ENCODE measurements at regions not wholly inside any gene's neighbourhood (a gene's known extent, or its start where the extent isn't known, plus 50 kb on each side); places are given as distances from the start of the nearest gene placed in this dataset.

DNA sequence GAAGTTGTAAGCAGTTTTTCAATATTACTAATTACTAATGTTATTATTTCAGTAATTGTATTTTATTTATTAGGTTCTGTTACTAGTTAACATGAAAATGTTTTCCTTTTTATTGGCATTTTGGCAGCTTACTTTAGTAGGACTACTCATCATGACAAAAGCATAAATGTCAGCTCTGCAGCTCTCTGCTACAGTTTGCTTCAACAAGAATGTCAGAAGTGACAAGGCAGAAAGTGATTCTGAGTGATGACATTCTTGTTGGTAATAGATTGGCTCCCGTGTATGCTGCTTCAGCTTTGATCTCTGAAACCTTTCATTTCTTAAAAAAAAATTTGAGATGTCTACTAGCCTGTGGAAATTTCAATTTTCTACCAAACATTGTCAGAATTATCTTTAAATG is 1193.9 kb downstream of the FSTL5 start:
- no peaks in the 10 kb centered on the region for H3K79me2 ChIP-seq (ENCODE audit: insufficient read depth, low read length)
- no peaks in the 10 kb centered on the region for H3K36me3 ChIP-seq (ENCODE audit: insufficient read depth, low read length)
- no peak overlapping the region for H3K4me3 ChIP-seq (ENCODE audit: insufficient read depth, low read length)
- H4K20me1 ChIP-seq (ENCODE audit: insufficient read depth, low read length) = no peaks in the 10 kb centered on the region
- no peak for DNase-seq (ENCODE audit: insufficient read length, low spot score, missing footprints)
- TF ChIP-seq, protein P1, sequence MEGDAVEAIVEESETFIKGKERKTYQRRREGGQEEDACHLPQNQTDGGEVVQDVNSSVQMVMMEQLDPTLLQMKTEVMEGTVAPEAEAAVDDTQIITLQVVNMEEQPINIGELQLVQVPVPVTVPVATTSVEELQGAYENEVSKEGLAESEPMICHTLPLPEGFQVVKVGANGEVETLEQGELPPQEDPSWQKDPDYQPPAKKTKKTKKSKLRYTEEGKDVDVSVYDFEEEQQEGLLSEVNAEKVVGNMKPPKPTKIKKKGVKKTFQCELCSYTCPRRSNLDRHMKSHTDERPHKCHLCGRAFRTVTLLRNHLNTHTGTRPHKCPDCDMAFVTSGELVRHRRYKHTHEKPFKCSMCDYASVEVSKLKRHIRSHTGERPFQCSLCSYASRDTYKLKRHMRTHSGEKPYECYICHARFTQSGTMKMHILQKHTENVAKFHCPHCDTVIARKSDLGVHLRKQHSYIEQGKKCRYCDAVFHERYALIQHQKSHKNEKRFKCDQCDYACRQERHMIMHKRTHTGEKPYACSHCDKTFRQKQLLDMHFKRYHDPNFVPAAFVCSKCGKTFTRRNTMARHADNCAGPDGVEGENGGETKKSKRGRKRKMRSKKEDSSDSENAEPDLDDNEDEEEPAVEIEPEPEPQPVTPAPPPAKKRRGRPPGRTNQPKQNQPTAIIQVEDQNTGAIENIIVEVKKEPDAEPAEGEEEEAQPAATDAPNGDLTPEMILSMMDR (IDR thresholded peaks at IDR 0.05; ENCODE audit: extremely low read depth, low read depth, low read length) = no peak
- no peaks in the 10 kb centered on the region for H3K27me3 ChIP-seq (ENCODE audit: insufficient read depth, low read length)
- no peaks in the 10 kb centered on the region for H3K9me3 ChIP-seq (ENCODE audit: low read depth, low read length)
- H3K4me2 ChIP-seq (ENCODE audit: insufficient read depth, low read length) = no peak overlapping the region
- no peaks in the 10 kb centered on the region for H3K4me1 ChIP-seq (ENCODE audit: insufficient read depth, low read length)
- H2AFZ ChIP-seq (ENCODE audit: low read length) = no peak overlapping the region
- H3K27ac ChIP-seq (ENCODE audit: low read depth, low read length) = no peak overlapping the region

DNA sequence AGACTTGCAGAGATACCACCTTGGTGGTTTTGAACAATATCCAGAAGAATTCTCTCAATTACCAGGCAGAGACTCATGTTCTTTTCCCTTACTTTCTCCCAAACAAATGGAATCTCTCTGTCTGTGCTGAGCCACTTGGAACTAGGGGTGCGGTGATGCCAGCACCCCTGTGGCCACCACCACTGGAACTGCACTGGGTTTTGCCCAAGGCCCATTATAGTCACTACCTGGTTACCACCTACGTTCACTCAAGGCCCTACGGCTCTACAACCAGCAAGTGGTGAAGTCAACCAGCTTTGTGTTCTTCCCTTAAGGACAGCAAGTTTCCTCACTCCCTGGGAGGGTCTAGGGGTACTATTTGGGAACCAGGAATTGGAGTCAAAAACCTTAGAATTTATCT is 1183.7 kb downstream of the FSTL5 start:
- H3K79me2 ChIP-seq (ENCODE audit: insufficient read depth, low read length) = no peaks in the 10 kb centered on the region
- TF ChIP-seq, protein P1 (IDR thresholded peaks at IDR 0.05; ENCODE audit: extremely low read depth, low read depth, low read length) = no peak
- no peak for DNase-seq (ENCODE audit: insufficient read length, low spot score, missing footprints)

DNA sequence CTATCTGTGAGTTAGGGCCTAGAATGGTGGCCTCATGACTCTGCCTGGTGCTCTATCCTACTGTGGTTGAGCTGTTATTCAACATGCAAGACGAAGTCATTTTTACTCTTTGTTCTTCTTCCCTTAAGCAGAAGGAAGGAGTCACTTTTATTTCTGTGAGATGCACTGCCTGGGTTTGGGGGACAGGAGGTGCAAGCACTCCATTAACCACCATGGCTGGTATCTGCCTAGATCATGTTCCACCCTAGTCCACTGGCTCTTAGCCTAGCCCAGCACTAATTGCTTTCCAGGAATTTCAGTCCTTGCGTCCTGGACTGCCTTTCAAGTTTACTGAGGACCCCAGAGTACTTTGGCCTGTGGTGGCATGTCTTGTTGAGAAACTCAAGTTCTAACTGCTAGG is 1182.7 kb downstream of the FSTL5 start:
- Histone ChIP-seq H2AFZ (ENCODE audit: low read length) (no peak overlapping the region), H3K27ac (ENCODE audit: low read depth, low read length) (no peak overlapping the region), H3K4me3 (ENCODE audit: insufficient read depth, low read length) (no peak overlapping the region), H3K27me3 (ENCODE audit: insufficient read depth, low read length) (no peaks in the 10 kb centered on the region), H3K36me3 (ENCODE audit: insufficient read depth, low read length) (no peaks in the 10 kb centered on the region), H3K4me1 (ENCODE audit: insufficient read depth, low read length) (no peaks in the 10 kb centered on the region), H3K4me2 (ENCODE audit: insufficient read depth, low read length) (no peak overlapping the region), H3K79me2 (ENCODE audit: insufficient read depth, low read length) (no peaks in the 10 kb centered on the region), H4K20me1 (ENCODE audit: insufficient read depth, low read length) (no peaks in the 10 kb centered on the region), H3K9me3 (ENCODE audit: low read depth, low read length) (peaks cover 8% of the 10 kb centered on the region)
- DNase-seq (ENCODE audit: insufficient read length, low spot score, missing footprints) = no peak
- TF ChIP-seq, protein P1 (IDR thresholded peaks at IDR 0.05; ENCODE audit: extremely low read depth, low read depth, low read length) = no peak

More for the DNA sequence above, 1183.7 kb downstream of the FSTL5 start:
- Histone ChIP-seq H3K9me3 (ENCODE audit: low read depth, low read length) (peaks cover 8% of the 10 kb centered on the region), H3K4me1 (ENCODE audit: insufficient read depth, low read length) (no peaks in the 10 kb centered on the region), H4K20me1 (ENCODE audit: insufficient read depth, low read length) (no peaks in the 10 kb centered on the region), H3K27ac (ENCODE audit: low read depth, low read length) (no peak overlapping the region), H3K4me3 (ENCODE audit: insufficient read depth, low read length) (no peak overlapping the region), H3K27me3 (ENCODE audit: insufficient read depth, low read length) (no peaks in the 10 kb centered on the region), H2AFZ (ENCODE audit: low read length) (no peak overlapping the region), H3K36me3 (ENCODE audit: insufficient read depth, low read length) (no peaks in the 10 kb centered on the region), H3K4me2 (ENCODE audit: insufficient read depth, low read length) (no peak overlapping the region)

DNA sequence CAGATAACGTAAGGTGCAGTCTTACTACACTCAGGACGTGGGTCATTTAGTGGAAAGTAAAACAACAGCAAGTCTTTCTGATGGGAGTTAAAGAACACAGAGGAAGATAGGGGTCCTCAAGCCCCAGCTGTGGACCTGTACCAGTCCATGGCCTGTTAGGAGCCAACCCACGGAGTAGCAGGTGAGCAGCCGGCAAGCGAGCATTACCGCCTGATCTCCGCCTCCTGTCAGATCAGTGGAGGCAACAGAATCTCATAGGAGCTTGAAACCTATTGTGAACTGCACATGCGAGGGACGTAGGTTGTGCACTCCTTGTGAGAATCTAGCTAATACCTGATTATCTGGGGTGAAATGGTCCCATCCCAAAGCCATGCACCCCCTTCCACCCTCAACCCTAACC is 1180.8 kb downstream of the FSTL5 start:
- Histone ChIP-seq H3K9me3 (ENCODE audit: low read depth, low read length) (peaks cover 8% of the 10 kb centered on the region), H3K36me3 (ENCODE audit: insufficient read depth, low read length) (no peaks in the 10 kb centered on the region), H2AFZ (ENCODE audit: low read length) (no peak overlapping the region), H4K20me1 (ENCODE audit: insufficient read depth, low read length) (no peaks in the 10 kb centered on the region), H3K27ac (ENCODE audit: low read depth, low read length) (no peak overlapping the region), H3K27me3 (ENCODE audit: insufficient read depth, low read length) (no peaks in the 10 kb centered on the region), H3K4me1 (ENCODE audit: insufficient read depth, low read length) (no peaks in the 10 kb centered on the region), H3K79me2 (ENCODE audit: insufficient read depth, low read length) (no peaks in the 10 kb centered on the region), H3K4me2 (ENCODE audit: insufficient read depth, low read length) (no peak overlapping the region), H3K4me3 (ENCODE audit: insufficient read depth, low read length) (no peak overlapping the region)
- DNase-seq (ENCODE audit: insufficient read length, low spot score, missing footprints) = no peak
- TF ChIP-seq, protein P1 (IDR thresholded peaks at IDR 0.05; ENCODE audit: extremely low read depth, low read depth, low read length) = no peak
